WERI-Rb-1 (cell line): ENCODE measurements at regions not wholly inside any gene's neighbourhood (a gene's known extent, or its start where the extent isn't known, plus 50 kb on each side); places are given as distances from the start of the nearest gene placed in this dataset.

Experiments used
- DNase-seq: peaks from one replicate; pipeline ENCODE4 v3.0.0-alpha.2; 2020
- H3K27ac ChIP-seq: fragments of 250-450 bp; sonication (Bioruptor Pico); 2 replicates; pipeline ENCODE4 v1.5.1; 2020; ENCODE audit warnings: mild to moderate bottlenecking, moderate library complexity
- H3K27me3 ChIP-seq: fragments of 250-450 bp; sonication (Bioruptor Pico); 2 replicates; pipeline ENCODE4 v1.5.1; 2021; ENCODE audit warnings: mild to moderate bottlenecking, low read depth, moderate library complexity; ENCODE audit not compliant: insufficient read depth, severe bottlenecking
- H3K36me3 ChIP-seq: fragments of 250-450 bp; sonication (Bioruptor Pico); 2 replicates; pipeline ENCODE4 v1.5.1; 2020; ENCODE audit warnings: mild to moderate bottlenecking, moderate library complexity
- H3K4me3 ChIP-seq: 2 replicates; pipeline ENCODE4 v1.5.1; 2011; ENCODE audit warnings: low read depth, mild to moderate bottlenecking, control low read depth, low read length
- H3K9me3 ChIP-seq: fragments of 250-450 bp; sonication (Bioruptor Pico); 2 replicates; pipeline ENCODE4 v1.5.1; 2021; ENCODE audit warnings: mild to moderate bottlenecking, moderate library complexity; ENCODE audit not compliant: severe bottlenecking
- CTCF ChIP-seq: IDR thresholded peaks from 2 replicates; pipeline ENCODE4 v1.5.1; 2011; ENCODE audit warnings: low read depth, mild to moderate bottlenecking, control low read depth, inconsistent platforms, low read length

GRCh38 chr12:71036526-71036925 lies 116.0 kb upstream of the PTPRR start:
- H3K4me3 ChIP-seq = no peak overlapping the region

GRCh38 chr12:71032933-71033332 lies 112.4 kb upstream of the PTPRR start:
- Histone ChIP-seq H3K36me3 (no peaks in the 10 kb centered on the region), H3K27ac (no peak overlapping the region), H3K9me3 (no peaks in the 10 kb centered on the region), H3K4me3 (no peak overlapping the region), H3K27me3 (no peaks in the 10 kb centered on the region)
- DNase-seq = no peak
- no peak for TF ChIP-seq CTCF

More at GRCh38 chr12:71036526-71036925, 116.0 kb upstream of the PTPRR start:
- TF ChIP-seq CTCF = no peak
- Histone ChIP-seq H3K27ac (no peak overlapping the region), H3K27me3 (no peaks in the 10 kb centered on the region), H3K36me3 (no peaks in the 10 kb centered on the region), H3K9me3 (no peaks in the 10 kb centered on the region)
- DNase-seq = no peak

- H3K4me3 ChIP-seq = no peak overlapping the region
- no peaks in the 10 kb centered on the region for H3K36me3 ChIP-seq
- no peaks in the 10 kb centered on the region for H3K27me3 ChIP-seq
- no peak for TF ChIP-seq CTCF
- H3K27ac ChIP-seq = no peak overlapping the region
- no peaks in the 10 kb centered on the region for H3K9me3 ChIP-seq
- peak; percentile 34 for DNase-seq
Observed at GRCh38 chr12:71029302-71029701, 108.8 kb upstream of the PTPRR start.

GRCh38 chr12:71027856-71028255 lies 107.3 kb upstream of the PTPRR start:
- Histone ChIP-seq H3K4me3 (no peak overlapping the region), H3K9me3 (no peaks in the 10 kb centered on the region), H3K36me3 (no peaks in the 10 kb centered on the region), H3K27ac (no peak overlapping the region), H3K27me3 (no peaks in the 10 kb centered on the region)
- TF ChIP-seq CTCF = no peak
- no peak for DNase-seq

- no peak overlapping the region for H3K27ac ChIP-seq
- TF ChIP-seq CTCF = no peak
- no peak overlapping the region for H3K4me3 ChIP-seq
- no peaks in the 10 kb centered on the region for H3K9me3 ChIP-seq
- no peaks in the 10 kb centered on the region for H3K27me3 ChIP-seq
- no peaks in the 10 kb centered on the region for H3K36me3 ChIP-seq
- DNase-seq = no peak
Observed at GRCh38 chr12:71024827-71025226, 104.3 kb upstream of the PTPRR start.

- no peak for TF ChIP-seq CTCF
Observed at GRCh38 chr12:71024281-71024680, 103.7 kb upstream of the PTPRR start.

More at GRCh38 chr12:71024281-71024680, 103.7 kb upstream of the PTPRR start:
- no peak overlapping the region for H3K27ac ChIP-seq
- H3K36me3 ChIP-seq = no peaks in the 10 kb centered on the region
- no peaks in the 10 kb centered on the region for H3K27me3 ChIP-seq
- no peak for DNase-seq
- H3K9me3 ChIP-seq = no peaks in the 10 kb centered on the region
- H3K4me3 ChIP-seq = no peak overlapping the region
